ENCODE measurements at regions not wholly inside any gene's neighbourhood (a gene's known extent, or its start where the extent isn't known, plus 50 kb on each side); places are given as distances from the start of the nearest gene placed in this dataset.
"Not testable (repeated sequence)": the region's sequence is repeated elsewhere in the genome, so short reads cannot be mapped to it uniquely, and the experiment has no call there.

- Histone ChIP-seq H3K4me1 (no peaks in the 10 kb centered on the region), H3K4me3 (no peak overlapping the region), H3K9me3 (peaks cover 0 to 8% of the 10 kb centered on the region in 2 donors), H3K27ac (no peak overlapping the region), H3K27me3 (peaks cover 0 to 59% of the 10 kb centered on the region in 2 donors), H3K36me3 (no peaks in the 10 kb centered on the region)
- ATAC-seq (no peak), DNase-seq (no peak)
- TF ChIP-seq CTCF (IDR thresholded peaks at IDR 0.05): no peak
- intact Hi-C loops (cut with DNase I): no loop called here
Measured at GRCh38 chr12:4829161-4829792, 80.4 kb upstream of the KCNA1 start.

- H3K9me3 ChIP-seq: peaks cover 0 to 8% of the 10 kb centered on the region in 2 donors
- intact Hi-C loops (cut with DNase I): no loop called here
- no peak for ATAC-seq
- no peak overlapping the region for H3K4me3 ChIP-seq
- no peak for DNase-seq
- TF ChIP-seq CTCF (IDR thresholded peaks at IDR 0.05): no peak
- no peak overlapping the region for H3K27ac ChIP-seq
- no peaks in the 10 kb centered on the region for H3K4me1 ChIP-seq
- H3K27me3 ChIP-seq: peaks cover 0 to 59% of the 10 kb centered on the region in 2 donors
- no peaks in the 10 kb centered on the region for H3K36me3 ChIP-seq
Measured at GRCh38 chr12:4829793-4830162, 79.9 kb upstream of the KCNA1 start.

GRCh38 chr12:4830556-4831210, 79.0 kb upstream of the KCNA1 start:
- no peak for TF ChIP-seq CTCF (IDR thresholded peaks at IDR 0.05)
- H3K4me3 ChIP-seq: no peak overlapping the region
- DNase-seq (peak in 1 of 4 donors; percentile 10), ATAC-seq (no peak)
- no peak overlapping the region for H3K27ac ChIP-seq
- intact Hi-C loops (cut with DNase I): no loop called here
- peaks cover 0 to 8% of the 10 kb centered on the region in 2 donors for H3K9me3 ChIP-seq
- no peaks in the 10 kb centered on the region for H3K4me1 ChIP-seq
- H3K27me3 ChIP-seq: peaks cover 0 to 59% of the 10 kb centered on the region in 2 donors
- H3K36me3 ChIP-seq: no peaks in the 10 kb centered on the region

- Histone ChIP-seq H3K4me3 (no peak overlapping the region), H3K4me1 (no peaks in the 10 kb centered on the region), H3K27me3 (peaks cover 0 to 60% of the 10 kb centered on the region in 2 donors), H3K36me3 (no peaks in the 10 kb centered on the region), H3K9me3 (peaks cover 0 to 8% of the 10 kb centered on the region in 2 donors), H3K27ac (no peak overlapping the region)
- ATAC-seq (no peak), DNase-seq (no peak)
- intact Hi-C loops (cut with DNase I): no loop called here
- no peak for TF ChIP-seq CTCF (IDR thresholded peaks at IDR 0.05)
Measured at GRCh38 chr12:4833053-4833452, 76.7 kb upstream of the KCNA1 start.

- DNase-seq (no peak), ATAC-seq (no peak)
- Histone ChIP-seq H3K27me3 (peaks cover 0 to 56% of the 10 kb centered on the region in 2 donors), H3K4me1 (no peaks in the 10 kb centered on the region), H3K36me3 (no peaks in the 10 kb centered on the region), H3K4me3 (no peak overlapping the region), H3K27ac (no peak overlapping the region), H3K9me3 (peaks cover 0 to 8% of the 10 kb centered on the region in 2 donors)
- intact Hi-C loops (cut with DNase I): no loop called here
- no peak for TF ChIP-seq CTCF (IDR thresholded peaks at IDR 0.05)
Measured at GRCh38 chr12:4833524-4833923, 76.2 kb upstream of the KCNA1 start.

- H3K27me3 ChIP-seq; H3K9me3 ChIP-seq; ATAC-seq; intact Hi-C loops (cut with DNase I); H3K27ac ChIP-seq; H3K4me3 ChIP-seq; DNase-seq; H3K4me1 ChIP-seq; H3K36me3 ChIP-seq: not testable (repeated sequence)
Measured at GRCh38 chr12:4842401-4842800, 67.3 kb upstream of the KCNA1 start.

Measured in left lung (tissue), 4 donors.